Kidney (tissue), 13 donors: ENCODE measurements at regions not wholly inside any gene's neighbourhood (a gene's known extent, or its start where the extent isn't known, plus 50 kb on each side); places are given as distances from the start of the nearest gene placed in this dataset.

ENCODE experiments used
- DNase-seq, 5 donors: peaks; one replicate each; pipeline ENCODE4 v3.0.0-alpha.2; 2013 to 2020
- FAIRE-seq: peaks from 2 replicates; lab custom pipeline; 2012; peaks lifted over from hg19 to GRCh38; lab: Jason Lieb, UNC
- H3K27ac ChIP-seq, 2 donors: one replicate each; pipeline ENCODE4 v1.7.0; 2013; ENCODE audit warnings: low read depth in 2 of 2, low read length in 2 of 2, inconsistent platforms in 1 of 2
- H3K27me3 ChIP-seq: one replicate; pipeline ENCODE4 v1.7.1; 2013; ENCODE audit warnings: low read length, inconsistent platforms; ENCODE audit not compliant: control insufficient read depth, insufficient read depth
- H3K36me3 ChIP-seq, 3 donors: one replicate each; pipeline versions ENCODE4 v1.7.0 to v1.7.1; 2013; ENCODE audit warnings: low read length in 3 of 3, control low read depth in 1 of 3, inconsistent platforms in 1 of 3; ENCODE audit not compliant: insufficient read depth in 3 of 3, control insufficient read depth in 2 of 3
- H3K4me1 ChIP-seq, 3 donors: one replicate each; pipeline versions ENCODE4 v1.7.0 to v1.7.1; 2013; ENCODE audit warnings: low read length in 3 of 3, inconsistent platforms in 1 of 3, low read depth in 1 of 3; ENCODE audit not compliant: control insufficient read depth in 2 of 3, insufficient read depth in 2 of 3
- H3K4me3 ChIP-seq, 3 donors: one replicate each; pipeline versions ENCODE4 v1.7.0 to v1.8.1; 2013; ENCODE audit warnings: low read length in 3 of 3, control low read depth in 1 of 3, inconsistent platforms in 1 of 3
- H3K9ac ChIP-seq, 3 donors: one replicate each; pipeline versions ENCODE4 v1.7.0 to v1.7.1; 2013; ENCODE audit warnings: low read length in 3 of 3, control low read depth in 1 of 3, inconsistent platforms in 1 of 3
- H3K9me3 ChIP-seq, 3 donors: one replicate each; pipeline versions ENCODE4 v1.7.0 to v1.7.1; 2013; ENCODE audit warnings: low read length in 3 of 3, control low read depth in 1 of 3, inconsistent platforms in 1 of 3; ENCODE audit not compliant: control insufficient read depth in 2 of 3, insufficient read depth in 1 of 3
- CTCF ChIP-seq: IDR thresholded peaks from 3 replicates; pipeline ENCODE4 v1.5.1; 2012; ENCODE audit warnings: mild to moderate bottlenecking, moderate library complexity, borderline replicate concordance; ENCODE audit not compliant: insufficient read depth; ENCODE audit errors: extremely low read depth
- intact Hi-C: fragments of 100-400 bp; cut with DNase I; formaldehyde crosslinking; loops from one replicate; pipeline ENCODE4 v1.11.1; 2022
- donor health status: control.
- donor health status: control.
- donor health status: control.
- donor health status: control.
- donor health status: control.
- donor health status: DM: yes; HTN: yes; CAD: no.
- donor health status: Normal renal cell carcinoma (clear cell type).

- Histone ChIP-seq H3K4me3 (no peak overlapping the region), H3K27ac (no peak overlapping the region), H3K9me3 (no peaks in the 10 kb centered on the region), H3K9ac (no peak overlapping the region), H3K27me3 (no peaks in the 10 kb centered on the region), H3K4me1 (no peaks in the 10 kb centered on the region), H3K36me3 (no peaks in the 10 kb centered on the region)
- DNase-seq (no peak), FAIRE-seq (no peak)
- intact Hi-C loops, result no loop called here
- TF ChIP-seq CTCF, result no peak
These were observed 694.9 kb downstream of the KCNJ3 start for GRCh38 chr2:155393406-155393805.

- Histone ChIP-seq H3K9ac (no peak overlapping the region), H3K27me3 (no peaks in the 10 kb centered on the region), H3K27ac (no peak overlapping the region), H3K36me3 (no peaks in the 10 kb centered on the region), H3K4me1 (no peaks in the 10 kb centered on the region), H3K4me3 (no peak overlapping the region), H3K9me3 (no peaks in the 10 kb centered on the region)
- FAIRE-seq (no peak), DNase-seq (no peak)
- intact Hi-C loops, result no loop called here
- no peak for TF ChIP-seq CTCF
These were observed 693.2 kb downstream of the KCNJ3 start for GRCh38 chr2:155391613-155392130.

- intact Hi-C loops, result loop anchor here (10.0 kb wide), 1 partner anchor 1806 kb away; no protein-coding TSS in a partner anchor
- H3K36me3 ChIP-seq, result no peaks in the 10 kb centered on the region
- no peak for TF ChIP-seq CTCF
- no peak for FAIRE-seq
- H3K9ac ChIP-seq, result no peak overlapping the region
- H3K4me3 ChIP-seq, result no peak overlapping the region
- no peaks in the 10 kb centered on the region for H3K4me1 ChIP-seq
- H3K27ac ChIP-seq, result no peak overlapping the region
- no peaks in the 10 kb centered on the region for H3K9me3 ChIP-seq
- no peaks in the 10 kb centered on the region for H3K27me3 ChIP-seq
- no peak for DNase-seq
These were observed 690.7 kb downstream of the KCNJ3 start for GRCh38 chr2:155389224-155389623.
